Suprapubic skin (tissue), 4 donors: ENCODE measurements at regions not wholly inside any gene's neighbourhood (a gene's known extent, or its start where the extent isn't known, plus 50 kb on each side); places are given as distances from the start of the nearest gene placed in this dataset.

Experiments used
- DNase-seq, 2 donors: peaks; one replicate each; pipeline ENCODE4 v3.0.0-alpha.2; 2019; ENCODE audit warnings: low spot score in 2 of 2
- H3K27ac ChIP-seq: fragments of 200-600 bp; sonication (generic); one replicate; pipeline ENCODE4 v1.5.1; 2019
- H3K27me3 ChIP-seq: fragments of 200-600 bp; sonication (generic); one replicate; pipeline ENCODE4 v1.5.1; 2019
- H3K36me3 ChIP-seq: fragments of 200-600 bp; sonication (generic); one replicate; pipeline ENCODE4 v1.5.1; 2019
- H3K4me1 ChIP-seq: fragments of 200-600 bp; sonication (generic); one replicate; pipeline ENCODE4 v1.5.1; 2019
- H3K4me3 ChIP-seq: fragments of 200-600 bp; sonication (generic); one replicate; pipeline ENCODE4 v1.5.1; 2019; ENCODE audit warnings: mild to moderate bottlenecking
- H3K9me3 ChIP-seq: fragments of 200-600 bp; sonication (generic); one replicate; pipeline ENCODE4 v1.5.1; 2019
- EP300 ChIP-seq: sonication (generic); formaldehyde crosslinking; IDR thresholded peaks from one replicate; pipeline ENCODE4 v1.6.1; 2017; ENCODE audit warnings: antibody characterized with exemption
- POLR2A ChIP-seq, 2 donors: fragments of 450-650 bp; IDR thresholded peaks; one replicate each; pipeline ENCODE4 v1.6.1; 2017; ENCODE audit warnings: antibody characterized with exemption in 2 of 2, mild to moderate bottlenecking in 2 of 2, moderate library complexity in 2 of 2
- POLR2AphosphoS5 ChIP-seq, 3 donors: sonication (generic); formaldehyde crosslinking; IDR thresholded peaks; one replicate each; pipeline ENCODE4 v1.6.1; 2017; ENCODE audit warnings: antibody characterized with exemption in 3 of 3
- WGBS: methylation state at CpG from one replicate; pipeline ENCODE4 v1.1.5; 2018; 5-methylcytosine and 5-hydroxymethylcytosine counted together
- TF ChIP-seq, protein P1 (sequence below), 2 donors: fragments of 200-600 bp in 1 of 2; fragments of 450-650 bp in 1 of 2; sonication (generic) in 1 of 2; IDR thresholded peaks; one replicate each; pipeline ENCODE4 v1.5.1; 2016 to 2019; ENCODE audit warnings: antibody characterized with exemption in 2 of 2, mild to moderate bottlenecking in 1 of 2, moderate library complexity in 1 of 2

- no peak overlapping the region for H3K4me3 ChIP-seq
- H3K36me3 ChIP-seq = no peaks in the 10 kb centered on the region
- TF ChIP-seq POLR2A (IDR thresholded peaks at IDR 0.05) (no peak), POLR2AphosphoS5 (IDR thresholded peaks at IDR 0.05) (no peak), EP300 (no peak)
- TF ChIP-seq, protein P1, sequence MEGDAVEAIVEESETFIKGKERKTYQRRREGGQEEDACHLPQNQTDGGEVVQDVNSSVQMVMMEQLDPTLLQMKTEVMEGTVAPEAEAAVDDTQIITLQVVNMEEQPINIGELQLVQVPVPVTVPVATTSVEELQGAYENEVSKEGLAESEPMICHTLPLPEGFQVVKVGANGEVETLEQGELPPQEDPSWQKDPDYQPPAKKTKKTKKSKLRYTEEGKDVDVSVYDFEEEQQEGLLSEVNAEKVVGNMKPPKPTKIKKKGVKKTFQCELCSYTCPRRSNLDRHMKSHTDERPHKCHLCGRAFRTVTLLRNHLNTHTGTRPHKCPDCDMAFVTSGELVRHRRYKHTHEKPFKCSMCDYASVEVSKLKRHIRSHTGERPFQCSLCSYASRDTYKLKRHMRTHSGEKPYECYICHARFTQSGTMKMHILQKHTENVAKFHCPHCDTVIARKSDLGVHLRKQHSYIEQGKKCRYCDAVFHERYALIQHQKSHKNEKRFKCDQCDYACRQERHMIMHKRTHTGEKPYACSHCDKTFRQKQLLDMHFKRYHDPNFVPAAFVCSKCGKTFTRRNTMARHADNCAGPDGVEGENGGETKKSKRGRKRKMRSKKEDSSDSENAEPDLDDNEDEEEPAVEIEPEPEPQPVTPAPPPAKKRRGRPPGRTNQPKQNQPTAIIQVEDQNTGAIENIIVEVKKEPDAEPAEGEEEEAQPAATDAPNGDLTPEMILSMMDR (IDR thresholded peaks at IDR 0.05) = no peak
- no peaks in the 10 kb centered on the region for H3K27me3 ChIP-seq
- no peak for DNase-seq
- no peak overlapping the region for H3K27ac ChIP-seq
- no peaks in the 10 kb centered on the region for H3K4me1 ChIP-seq
- no peaks in the 10 kb centered on the region for H3K9me3 ChIP-seq
These were observed 272.2 kb upstream of the EMCN start for GRCh38 chr4:100789991-100790390.

GRCh38 chr4:100786481-100786880, 268.7 kb upstream of the EMCN start:
- Histone ChIP-seq H3K4me1 (no peaks in the 10 kb centered on the region), H3K4me3 (no peak overlapping the region), H3K27ac (no peak overlapping the region), H3K36me3 (no peaks in the 10 kb centered on the region), H3K9me3 (no peaks in the 10 kb centered on the region), H3K27me3 (no peaks in the 10 kb centered on the region)
- DNase-seq = no peak
- TF ChIP-seq POLR2A (IDR thresholded peaks at IDR 0.05) = no peak
- TF ChIP-seq POLR2AphosphoS5 (IDR thresholded peaks at IDR 0.05) = no peak
- TF ChIP-seq EP300 = no peak
- 53% methylated on average over 1 of the region's 1 CpG for WGBS

- H3K27ac ChIP-seq = no peak overlapping the region
- no peak for TF ChIP-seq POLR2AphosphoS5 (IDR thresholded peaks at IDR 0.05)
- TF ChIP-seq EP300 = no peak
- no peak for TF ChIP-seq POLR2A (IDR thresholded peaks at IDR 0.05)
- TF ChIP-seq, protein P1 (IDR thresholded peaks at IDR 0.05) = no peak
- no peaks in the 10 kb centered on the region for H3K36me3 ChIP-seq
- no peak for DNase-seq
- H3K27me3 ChIP-seq = no peaks in the 10 kb centered on the region
- H3K4me1 ChIP-seq = no peaks in the 10 kb centered on the region
- WGBS = 66% methylated on average over 5 of the region's 5 CpGs
- no peaks in the 10 kb centered on the region for H3K9me3 ChIP-seq
- H3K4me3 ChIP-seq = no peak overlapping the region
These were observed 264.5 kb upstream of the EMCN start for GRCh38 chr4:100782356-100782755.

- Histone ChIP-seq H3K36me3 (no peaks in the 10 kb centered on the region), H3K27me3 (no peaks in the 10 kb centered on the region), H3K4me3 (no peak overlapping the region), H3K9me3 (no peaks in the 10 kb centered on the region), H3K27ac (no peak overlapping the region), H3K4me1 (no peaks in the 10 kb centered on the region)
- TF ChIP-seq POLR2AphosphoS5 (IDR thresholded peaks at IDR 0.05) = no peak
- TF ChIP-seq POLR2A (IDR thresholded peaks at IDR 0.05) = no peak
- no peak for TF ChIP-seq EP300
- TF ChIP-seq, protein P1 (IDR thresholded peaks at IDR 0.05) = no peak
- no peak for DNase-seq
These were observed 263.6 kb upstream of the EMCN start for GRCh38 chr4:100781435-100781834.

- DNase-seq = no peak
- no peak overlapping the region for H3K27ac ChIP-seq
- H3K27me3 ChIP-seq = no peaks in the 10 kb centered on the region
- H3K36me3 ChIP-seq = no peaks in the 10 kb centered on the region
- no peaks in the 10 kb centered on the region for H3K9me3 ChIP-seq
- TF ChIP-seq, protein P1 (IDR thresholded peaks at IDR 0.05) = no peak
- TF ChIP-seq POLR2A (IDR thresholded peaks at IDR 0.05) (no peak), EP300 (no peak), POLR2AphosphoS5 (IDR thresholded peaks at IDR 0.05) (no peak)
- no peaks in the 10 kb centered on the region for H3K4me1 ChIP-seq
- H3K4me3 ChIP-seq = no peak overlapping the region
These were observed 262.3 kb upstream of the EMCN start for GRCh38 chr4:100780126-100780525.

- Histone ChIP-seq H3K9me3 (no peaks in the 10 kb centered on the region), H3K36me3 (no peaks in the 10 kb centered on the region), H3K4me3 (no peak overlapping the region), H3K4me1 (no peaks in the 10 kb centered on the region), H3K27ac (no peak overlapping the region), H3K27me3 (no peaks in the 10 kb centered on the region)
- DNase-seq = no peak
- WGBS = 80% methylated on average over 3 of the region's 5 CpGs
- TF ChIP-seq, protein P1 (IDR thresholded peaks at IDR 0.05) = no peak
- no peak for TF ChIP-seq EP300
- no peak for TF ChIP-seq POLR2A (IDR thresholded peaks at IDR 0.05)
- TF ChIP-seq POLR2AphosphoS5 (IDR thresholded peaks at IDR 0.05) = no peak
These were observed 260.6 kb upstream of the EMCN start for GRCh38 chr4:100778431-100778830.
